ENCODE measurements at regions not wholly inside any gene's neighbourhood (a gene's known extent, or its start where the extent isn't known, plus 50 kb on each side); places are given as distances from the start of the nearest gene placed in this dataset.

DNA sequence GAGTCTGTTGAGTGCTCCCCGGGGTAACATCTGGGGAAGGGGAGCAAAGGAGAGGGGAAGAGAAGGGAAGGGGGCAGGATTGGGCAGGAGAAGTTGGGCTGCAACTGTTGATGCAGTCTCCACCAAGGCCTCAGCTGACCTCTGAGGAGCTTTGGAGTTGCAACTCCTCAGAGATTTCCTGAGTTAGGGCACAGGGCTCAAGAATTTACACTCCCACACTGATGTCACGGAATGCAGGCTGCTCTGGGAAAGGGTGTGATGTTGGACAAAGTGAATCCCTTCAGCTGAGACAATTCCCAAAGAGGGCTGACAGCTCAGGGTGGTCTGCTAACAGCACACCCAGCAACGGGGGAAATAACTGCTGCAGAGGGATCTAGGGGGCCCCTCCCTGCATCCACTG, 295.6 kb downstream of the PCNX1 start:
- DNase-seq (ENCODE audit: low spot score), result no peak

DNA sequence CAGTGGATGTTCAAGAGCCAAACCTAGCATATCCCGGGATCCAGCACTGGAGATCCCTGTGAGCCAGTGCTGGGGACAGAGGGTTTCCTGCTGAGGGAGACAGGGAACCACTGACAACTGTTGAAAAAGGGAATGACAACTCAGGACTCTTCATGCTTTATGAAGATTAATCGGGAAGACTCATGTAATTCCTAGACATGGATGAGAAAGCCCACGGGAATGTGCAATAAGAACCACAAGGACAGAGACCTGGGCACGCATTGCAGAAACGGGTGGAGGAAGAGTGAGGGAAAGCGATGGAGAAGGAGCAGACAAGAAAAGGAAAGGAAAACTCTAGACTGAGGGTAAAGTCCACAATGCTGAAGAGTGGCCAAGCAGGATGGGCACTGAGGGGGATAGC, 296.0 kb downstream of the PCNX1 start:
- DNase-seq (ENCODE audit: low spot score), result no peak

DNA sequence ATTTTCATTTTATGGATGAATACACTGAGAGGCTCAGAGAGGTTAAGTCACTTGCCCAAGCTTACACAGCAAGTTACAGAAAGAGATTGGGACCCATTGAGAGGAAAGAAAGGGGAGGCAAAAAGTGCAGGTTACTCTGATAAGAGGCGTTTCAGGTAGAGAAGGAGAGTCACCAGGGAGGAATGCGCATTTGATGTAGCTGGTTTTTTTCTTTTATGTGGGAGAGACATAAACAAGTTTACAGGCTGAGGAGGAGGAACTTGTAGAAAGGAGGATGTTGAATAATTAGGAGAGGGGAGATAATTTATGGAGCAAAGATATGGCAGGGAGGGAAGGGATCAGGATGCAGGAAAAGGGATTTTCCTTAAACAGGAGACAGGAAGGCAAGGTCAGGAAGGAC, 297.0 kb downstream of the PCNX1 start:
- no peak for DNase-seq (ENCODE audit: low spot score)

DNA sequence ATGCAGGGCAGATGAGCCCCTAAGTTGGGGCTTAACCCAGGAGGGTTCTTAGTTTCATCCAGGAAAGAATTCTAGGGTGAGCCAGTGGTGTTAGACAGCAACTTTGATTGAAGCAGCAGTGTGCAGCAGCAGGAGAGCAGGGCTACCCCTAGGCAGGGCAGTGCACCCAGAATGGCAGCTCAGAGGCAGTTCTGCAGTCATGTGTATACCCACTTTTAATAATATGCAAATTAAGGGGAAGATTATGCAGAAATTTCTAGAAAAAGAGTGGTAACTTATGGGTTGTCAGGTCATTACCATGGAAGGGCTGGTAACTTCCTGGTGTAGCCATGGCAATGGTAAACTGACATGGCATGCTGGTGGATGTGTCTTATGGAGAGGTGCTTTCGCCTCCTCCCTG, 297.5 kb downstream of the PCNX1 start:
- no peak for DNase-seq (ENCODE audit: low spot score)

DNA sequence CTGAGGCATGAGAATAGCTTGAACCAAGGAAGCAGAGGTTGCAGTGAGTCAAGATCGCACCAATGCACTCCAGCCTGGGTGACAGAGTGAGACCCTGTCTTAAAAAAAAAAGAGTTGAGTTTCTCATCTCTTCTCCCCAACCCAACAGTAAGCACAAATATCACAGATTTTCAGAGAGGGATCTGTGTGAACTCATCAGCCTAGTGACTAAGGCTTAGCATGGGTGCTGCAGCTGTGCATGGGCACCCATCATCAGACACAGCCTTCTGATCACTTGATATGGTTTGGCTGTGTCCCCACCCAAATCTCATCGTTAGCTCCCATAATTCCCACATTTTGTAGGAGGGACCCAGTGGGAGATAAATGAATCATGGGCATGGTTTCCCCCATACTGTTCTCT, 298.9 kb downstream of the PCNX1 start:
- no peak for DNase-seq (ENCODE audit: low spot score)

DNA sequence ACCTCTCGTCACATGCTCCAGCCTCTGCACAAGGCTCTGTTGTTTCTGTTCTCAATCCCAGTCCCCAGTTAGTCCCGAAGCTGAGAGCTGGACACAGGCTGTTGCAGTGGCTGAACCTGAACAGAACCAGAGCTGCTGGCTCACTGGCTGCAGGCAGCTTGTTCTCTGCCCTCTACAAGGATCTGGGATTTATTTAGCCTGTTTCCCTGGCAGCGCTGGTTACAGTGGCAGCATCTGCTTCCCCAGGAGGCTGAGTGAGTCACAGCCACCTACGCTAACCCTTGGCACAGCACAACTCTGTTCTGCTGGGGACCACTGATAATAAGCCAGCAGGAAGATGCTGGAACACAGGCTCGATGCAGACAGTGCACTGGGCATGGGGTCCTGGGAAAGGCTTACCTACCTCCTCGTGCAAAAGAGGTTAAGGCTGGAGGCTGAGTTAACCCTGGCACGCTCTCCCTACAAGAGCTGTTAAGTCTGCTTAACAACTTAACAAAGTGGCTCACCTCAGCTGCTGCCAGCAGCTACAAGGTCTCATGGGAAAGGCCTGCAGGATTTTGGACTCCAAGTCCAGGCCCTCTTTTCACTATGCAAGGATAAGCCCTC, 299.6 kb downstream of the PCNX1 start:
- no peak for DNase-seq (ENCODE audit: low spot score)

DNA sequence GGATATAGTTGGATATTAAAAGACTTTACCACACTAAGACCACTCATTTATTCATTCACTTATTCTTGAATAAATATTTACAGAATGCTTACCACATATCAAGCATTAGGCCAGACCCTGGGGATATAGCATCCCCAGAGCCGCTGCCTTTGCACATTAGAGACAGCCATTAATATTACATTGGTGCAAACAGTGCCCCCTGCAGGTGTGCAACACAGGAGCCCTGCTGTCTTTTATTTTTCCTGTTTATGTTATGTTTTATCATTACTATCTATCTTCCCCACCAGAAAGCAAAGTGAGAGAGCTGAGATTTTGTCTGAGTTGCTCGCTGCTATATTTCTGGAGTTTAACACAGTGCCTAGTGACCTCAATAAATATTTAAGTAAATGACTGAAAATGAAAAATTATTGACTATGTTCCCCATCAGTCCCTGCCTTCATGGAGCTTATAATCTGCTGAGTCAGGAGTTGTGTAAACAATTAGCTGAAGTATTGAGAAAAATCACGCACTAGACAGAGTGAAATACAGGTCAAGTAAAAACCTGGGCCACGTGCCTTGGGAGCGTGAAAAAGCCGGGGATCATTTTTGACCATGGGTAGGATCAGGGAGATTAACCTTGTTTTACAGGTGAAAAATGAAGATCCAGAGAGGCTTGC, 301.6 kb downstream of the PCNX1 start:
- no peak for DNase-seq (ENCODE audit: low spot score)

DNA sequence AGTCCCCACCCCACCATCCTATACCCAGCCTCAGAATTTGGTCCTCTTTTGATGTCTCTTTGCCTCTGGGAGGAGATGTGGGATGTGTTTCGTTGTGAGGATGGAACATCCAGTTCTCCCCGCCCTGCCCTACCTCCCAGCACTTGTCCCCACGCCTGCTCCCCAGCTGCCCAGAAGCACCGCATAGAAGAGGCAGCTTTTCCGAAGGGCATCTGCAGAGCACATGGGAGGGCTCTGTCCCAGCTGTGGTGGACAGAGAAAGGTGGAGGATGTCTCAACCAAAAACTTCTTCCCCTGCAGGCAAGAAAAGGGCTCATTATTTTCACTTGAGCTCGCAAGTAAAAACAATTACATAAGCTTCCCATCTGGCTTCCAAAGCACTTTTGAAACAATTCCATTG, 302.6 kb downstream of the PCNX1 start:
- no peak for DNase-seq (ENCODE audit: low spot score)

DNA sequence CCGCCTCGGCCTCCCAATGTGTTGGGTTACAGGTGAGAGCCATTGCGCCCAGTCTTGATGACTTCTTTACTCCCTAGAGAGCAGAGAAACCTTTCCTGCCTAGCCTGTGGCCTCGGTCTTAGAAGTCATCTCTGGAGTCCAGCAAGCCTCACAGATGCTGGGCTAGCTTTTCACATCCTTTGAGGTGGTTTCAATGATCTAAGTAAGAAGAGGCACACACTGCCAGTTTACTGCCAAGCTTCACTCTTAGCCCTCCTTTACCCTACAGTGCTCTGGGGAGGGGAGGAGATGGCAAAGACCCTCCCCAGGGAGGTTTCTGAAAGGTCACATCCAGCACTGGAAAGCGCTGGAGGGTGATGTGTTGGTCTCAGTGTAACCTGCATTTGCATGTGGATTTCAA, 304.8 kb downstream of the PCNX1 start:
- DNase-seq (ENCODE audit: low spot score), result no peak

DNA sequence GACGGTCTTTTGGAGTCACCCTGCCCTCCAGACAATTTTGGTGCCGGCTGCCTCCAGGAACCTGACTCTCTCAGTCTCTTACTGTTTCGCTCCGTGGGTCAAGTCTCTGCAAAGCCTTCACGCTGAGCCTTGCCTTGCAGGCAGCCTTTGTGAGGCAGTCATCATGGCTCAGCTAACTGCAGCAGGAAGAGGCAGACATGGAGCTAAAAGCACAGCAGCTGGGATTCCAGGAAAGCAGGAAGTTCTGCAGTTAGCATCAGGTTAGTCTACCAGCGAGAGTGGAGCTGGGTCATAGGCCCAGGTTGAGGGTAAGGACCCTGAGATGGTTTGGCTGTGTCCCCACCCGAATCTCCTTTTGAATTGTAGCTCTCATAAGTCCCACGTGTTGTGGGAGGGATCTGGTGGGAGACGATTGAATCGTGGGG, 305.4 kb downstream of the PCNX1 start:
- DNase-seq (ENCODE audit: low spot score), result no peak

DNA sequence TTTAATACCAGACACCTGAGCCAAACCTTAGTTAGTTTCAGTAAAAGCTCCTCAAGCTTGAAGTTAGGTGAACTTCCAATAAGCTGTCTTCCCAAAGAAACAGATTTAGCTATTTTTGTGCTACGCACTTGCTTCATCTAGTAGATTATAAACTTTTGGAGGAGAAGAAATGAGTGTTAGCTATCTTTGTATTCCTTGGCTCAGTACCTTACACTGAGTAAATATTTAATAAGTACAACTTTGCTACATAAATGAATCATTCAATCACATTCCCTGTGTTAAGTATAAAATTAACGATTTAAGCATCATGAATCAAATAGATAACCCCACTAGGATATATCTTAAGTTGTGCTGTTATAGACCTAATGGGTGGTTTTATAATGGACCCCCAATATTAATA, 307.0 kb downstream of the PCNX1 start:
- DNase-seq (ENCODE audit: low spot score), result no peak

DNA sequence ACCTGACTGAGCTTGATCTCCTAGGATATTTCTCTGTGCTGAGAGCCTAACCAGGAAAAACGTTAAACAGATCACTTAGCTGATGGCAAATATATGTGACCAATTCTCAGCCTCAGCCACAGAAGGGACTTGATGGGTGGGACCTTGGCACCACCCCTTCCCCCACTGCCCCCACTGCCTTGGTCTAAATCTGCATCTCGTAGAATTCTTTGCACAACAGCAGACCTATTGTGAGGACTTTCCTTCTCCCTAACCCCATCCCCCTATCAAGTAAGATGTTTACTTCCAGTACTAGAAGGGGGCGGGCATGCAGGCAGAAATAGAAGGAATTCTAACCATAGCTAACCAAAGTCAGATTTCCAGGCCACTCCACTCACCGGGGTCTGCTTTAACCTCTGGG, 313.2 kb downstream of the PCNX1 start:
- DNase-seq (ENCODE audit: low spot score), result no peak

DNA sequence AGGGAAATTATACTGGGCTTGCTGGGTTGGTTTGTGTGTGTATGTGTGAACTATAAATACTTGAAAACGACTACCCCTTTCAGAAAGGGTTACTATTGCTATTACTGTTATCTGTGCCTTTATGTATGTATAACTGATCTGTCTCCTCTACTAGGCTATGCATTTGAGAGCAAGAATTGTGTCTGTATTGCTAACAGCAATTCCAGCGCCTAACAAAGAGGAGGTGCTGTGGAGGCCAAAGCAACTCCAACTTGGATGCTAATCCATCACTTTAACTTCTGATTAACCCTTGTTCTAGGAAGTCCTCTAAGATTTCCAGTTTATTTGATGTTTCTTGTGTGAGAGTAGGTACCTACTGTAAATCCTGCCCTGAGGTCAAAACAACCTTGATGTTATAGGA, 313.9 kb downstream of the PCNX1 start:
- no peak for DNase-seq (ENCODE audit: low spot score)

DNA sequence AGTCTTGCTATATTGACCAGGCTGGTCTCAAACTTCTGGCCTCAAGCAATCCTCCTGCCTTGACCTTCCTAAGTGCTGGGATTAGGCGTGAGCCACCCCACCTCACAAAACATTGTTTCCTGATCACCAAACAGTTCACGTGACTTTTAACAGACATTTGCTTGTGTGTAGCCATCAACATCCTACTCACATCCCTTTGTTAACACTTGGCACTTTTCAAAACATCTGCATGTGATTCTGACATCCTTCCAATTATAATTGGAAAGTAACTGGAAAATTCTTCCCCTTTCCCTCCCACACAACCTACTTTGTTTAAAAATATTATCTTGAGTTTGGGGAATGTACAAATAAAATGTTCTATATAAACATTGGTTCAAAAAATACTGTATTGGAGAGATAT, 317.9 kb downstream of the PCNX1 start:
- DNase-seq (ENCODE audit: low spot score), result no peak

DNA sequence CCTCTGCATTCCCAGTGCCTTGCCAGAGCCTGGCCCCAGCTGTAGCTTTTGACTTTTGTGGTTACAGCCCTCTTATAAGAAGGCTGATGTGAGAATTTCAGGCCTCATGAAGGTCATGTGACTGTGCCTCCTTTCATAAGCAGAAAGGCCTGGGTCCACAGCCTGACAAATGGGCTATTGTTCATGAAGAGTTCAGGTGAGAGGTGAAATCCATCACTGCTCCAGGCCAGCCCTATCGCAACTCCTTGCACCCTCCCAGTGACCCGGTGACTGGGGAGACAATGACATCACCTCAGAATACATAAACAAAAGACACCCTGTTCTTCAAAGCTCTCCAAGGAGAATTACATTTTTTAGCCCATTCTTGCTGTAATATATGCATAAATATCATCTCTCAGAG, 321.5 kb downstream of the PCNX1 start:
- no peak for DNase-seq (ENCODE audit: low spot score)

DNA sequence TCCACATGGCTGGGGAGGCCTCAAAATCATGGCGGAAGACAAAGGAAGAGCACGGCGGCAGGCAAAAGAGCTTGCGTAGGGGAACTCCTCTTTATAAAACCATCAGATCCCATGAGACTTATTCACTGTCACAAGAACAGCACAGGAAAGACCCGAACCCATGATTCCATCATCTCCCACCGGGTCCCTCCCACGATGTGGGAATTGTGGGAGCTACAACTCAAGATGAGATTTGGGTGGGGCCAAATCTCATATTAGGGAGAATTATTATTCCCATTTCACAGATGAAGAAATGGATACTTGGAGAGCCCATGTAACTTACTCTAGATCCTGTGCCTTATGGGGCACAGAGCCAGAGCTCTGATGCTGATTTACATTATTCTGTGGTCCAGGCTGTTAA, 322.6 kb downstream of the PCNX1 start:
- no peak for DNase-seq (ENCODE audit: low spot score)

DNA sequence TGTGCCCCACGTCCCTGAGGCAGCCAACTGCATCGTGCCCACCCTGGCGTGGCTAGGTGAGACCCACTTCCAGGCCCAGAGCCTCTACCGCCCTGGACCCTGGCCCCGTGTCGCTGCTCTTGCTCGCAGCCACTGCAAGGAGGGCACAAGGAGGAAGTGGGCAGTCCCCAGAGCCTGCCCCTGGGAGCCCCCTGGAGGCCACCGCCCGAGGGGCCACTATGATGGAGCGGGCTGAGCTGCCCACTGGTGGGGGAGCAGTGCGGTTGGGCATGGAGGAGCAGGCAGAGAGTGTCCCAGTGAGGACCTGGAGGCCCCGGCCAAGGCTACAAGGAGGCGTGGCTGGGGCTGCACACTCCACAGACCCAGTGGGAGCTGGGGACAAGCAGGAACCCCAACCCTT, 323.6 kb downstream of the PCNX1 start:
- no peak for DNase-seq (ENCODE audit: low spot score)

DNA sequence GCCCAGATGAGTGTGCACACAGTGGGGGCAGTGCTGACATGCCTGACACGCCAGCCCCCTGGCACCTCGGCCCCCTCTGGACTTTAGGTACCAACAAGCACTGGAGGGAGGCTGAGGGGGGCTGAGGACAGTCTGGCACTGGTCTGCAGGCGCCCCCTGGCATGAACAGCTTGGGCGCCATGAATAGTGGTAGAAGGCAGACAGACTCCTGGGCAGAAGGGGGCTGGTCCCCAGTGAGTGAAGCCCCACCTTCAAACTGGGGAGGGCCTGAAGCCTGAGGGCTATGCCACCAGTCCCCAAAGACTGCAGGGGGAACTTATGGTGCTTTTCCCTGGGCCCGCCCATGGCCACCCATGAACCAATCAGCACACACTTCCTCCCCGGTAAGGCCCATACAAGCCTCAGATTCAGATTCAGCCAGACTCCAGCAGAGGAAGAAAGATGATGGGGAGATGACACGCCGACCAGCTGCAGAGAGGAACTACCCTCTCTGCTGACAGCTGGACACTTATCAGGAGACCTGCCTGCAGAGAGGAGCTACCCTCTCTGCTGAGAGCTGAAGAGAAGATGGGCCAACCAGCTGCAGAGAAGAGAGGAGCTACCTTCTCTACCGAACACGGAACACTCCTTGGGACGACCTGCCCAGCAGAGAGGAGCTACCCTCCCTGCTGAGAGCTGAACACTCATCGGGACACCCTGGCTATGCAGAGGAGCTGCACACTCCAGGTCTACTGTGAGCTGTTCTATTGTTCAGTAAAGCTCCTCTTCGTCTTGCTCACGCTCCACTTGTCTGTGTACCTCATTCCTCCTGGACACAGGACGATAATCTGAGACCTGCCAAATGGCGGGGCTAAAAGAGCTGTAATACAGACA, 324.5 kb downstream of the PCNX1 start:
- no peak for DNase-seq (ENCODE audit: low spot score)

DNA sequence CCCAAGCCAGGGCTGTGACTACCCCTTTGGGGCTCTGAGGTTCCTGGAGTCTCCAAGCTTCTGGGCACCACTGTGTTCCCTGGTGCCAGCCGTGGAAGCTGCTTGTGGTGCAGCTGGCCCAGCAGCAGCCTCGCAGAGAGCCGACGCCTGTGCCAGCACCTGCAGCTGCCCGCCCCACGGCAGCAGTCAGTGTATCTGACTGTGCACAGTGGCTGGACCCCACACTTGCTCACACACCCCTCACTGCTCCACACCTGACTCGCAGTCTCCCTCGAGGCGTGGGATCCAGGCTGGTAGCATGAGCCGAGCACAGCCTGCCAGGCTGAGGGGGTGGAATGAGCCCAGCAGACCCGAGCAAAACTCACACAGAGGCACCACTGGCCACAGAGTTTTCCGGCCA, 325.2 kb downstream of the PCNX1 start:
- no peak for DNase-seq (ENCODE audit: low spot score)

DNA sequence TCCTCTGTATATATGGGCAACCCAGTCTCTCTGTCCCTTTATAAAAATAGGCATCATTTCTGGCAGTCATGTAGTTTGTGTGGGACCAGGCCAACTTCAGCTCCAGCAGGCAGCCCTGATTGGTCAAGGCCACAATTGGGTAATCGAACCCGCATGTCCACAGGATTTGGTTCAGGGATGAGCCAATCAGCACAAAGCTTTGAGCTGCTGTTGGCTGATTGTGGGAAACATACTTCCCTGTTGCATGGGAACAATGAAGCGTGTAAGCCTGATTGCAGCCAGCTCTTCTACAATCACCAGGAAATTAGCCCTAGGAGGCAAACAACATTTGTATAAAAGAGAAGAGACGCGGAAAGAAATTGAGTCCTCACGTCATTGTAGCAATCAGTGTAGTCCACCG, 328.6 kb downstream of the PCNX1 start:
- no peak for DNase-seq (ENCODE audit: low spot score)

DNA sequence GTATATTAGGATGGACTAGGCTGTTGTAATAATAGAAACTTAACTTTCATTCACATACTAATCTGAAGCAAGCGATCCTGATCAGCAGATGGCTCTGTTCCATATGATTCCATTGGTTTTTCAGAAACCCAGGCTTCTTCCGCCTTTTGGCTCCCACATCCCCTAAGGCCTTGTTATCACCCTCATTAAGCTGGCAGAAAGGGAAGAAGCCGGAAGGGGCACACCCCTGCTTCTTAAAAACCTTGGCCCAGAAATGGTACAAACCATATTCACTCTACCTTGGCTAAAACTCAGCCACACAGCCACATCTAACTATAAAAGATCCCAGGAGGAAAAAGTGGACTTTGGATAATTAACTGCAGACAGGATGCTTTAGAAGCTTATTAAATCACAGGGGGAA, 329.2 kb downstream of the PCNX1 start:
- DNase-seq (ENCODE audit: low spot score), result no peak

DNA sequence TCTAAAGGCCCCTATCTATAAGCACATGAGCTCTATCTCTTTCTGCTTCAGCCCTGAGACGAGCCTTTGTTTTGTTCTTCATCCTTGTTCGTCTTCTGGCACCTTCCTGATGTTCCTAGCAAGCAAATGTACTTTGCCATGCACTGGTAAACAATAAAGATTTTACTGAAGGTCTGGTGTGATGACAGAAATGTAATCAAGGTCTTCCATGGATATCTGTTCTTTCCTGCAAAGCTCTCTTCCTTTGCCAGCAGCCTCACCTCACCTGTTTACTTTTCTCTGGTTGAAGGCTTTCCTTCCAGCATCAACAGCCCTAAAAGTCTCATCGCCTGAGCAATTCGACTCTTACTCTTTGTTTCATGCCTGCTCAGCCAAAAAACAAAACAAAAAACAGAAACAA, 330.3 kb downstream of the PCNX1 start:
- no peak for DNase-seq (ENCODE audit: low spot score)

DNA sequence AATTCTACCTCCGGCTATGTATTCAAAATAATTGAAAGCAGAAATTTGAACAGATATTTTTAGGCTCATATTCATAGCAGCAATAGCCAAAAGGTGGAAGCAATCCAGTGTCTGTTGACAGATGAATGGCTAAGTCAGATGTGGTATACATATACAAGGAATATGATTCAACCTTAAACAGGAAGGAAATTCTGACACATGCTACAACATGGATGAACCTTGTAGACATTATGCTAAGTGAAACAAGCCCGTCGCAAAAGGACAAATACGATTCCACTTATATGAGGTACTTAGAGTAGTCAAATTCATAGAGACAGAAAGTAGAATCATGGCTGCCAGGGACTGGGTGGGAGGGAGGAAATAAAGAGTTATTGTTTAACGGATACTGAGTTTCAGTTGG, 331.6 kb downstream of the PCNX1 start:
- DNase-seq (ENCODE audit: low spot score), result no peak
